PC-3 (cell line): ENCODE measurements at regions not wholly inside any gene's neighbourhood (a gene's known extent, or its start where the extent isn't known, plus 50 kb on each side); places are given as distances from the start of the nearest gene placed in this dataset.

Source experiments
- ATAC-seq: fragments of 200-7000 bp; cut with Tn5 transposase; 2 replicates; pipeline ENCODE4 v1.9.1; 2020; ENCODE audit warnings: mild to moderate bottlenecking, moderate library complexity
- BruUV-seq: library from RNA; stranded (reverse); fragments of 400-500 nt; replicated peaks from 2 replicates; lab custom pipeline; 2021; lab: Mats Ljungman, UMichigan
- CTCF ChIA-PET: fragments of 300-600 bp; sonication (Branson Sonifier 250); formaldehyde crosslinking; loops from one replicate; lab custom pipeline; 2022; ENCODE audit warnings: antibody characterized with exemption; lab: Charles Lee
- POLR2A ChIA-PET: fragments of 300-600 bp; sonication (Branson Sonifier 250); formaldehyde crosslinking; loops from one replicate; lab custom pipeline; 2022; ENCODE audit warnings: antibody characterized with exemption; ENCODE audit not compliant: unreplicated experiment; lab: Charles Lee
- DNase-seq: peaks from one replicate; pipeline ENCODE4 v3.0.0-alpha.2; 2015
- H2AFZ ChIP-seq: fragments of 300-600 bp; sonication (generic); 2 replicates; pipeline ENCODE4 v1.6.0; 2016; ENCODE audit warnings: antibody characterized with exemption, low read length
- H3F3A ChIP-seq: fragments of 300-600 bp; sonication (generic); one replicate; pipeline ENCODE4 v1.6.0; 2017; ENCODE audit warnings: antibody characterized with exemption, low read length, control low read depth, mild to moderate bottlenecking; ENCODE audit not compliant: unreplicated experiment
- H3K27ac ChIP-seq: fragments of 300-600 bp; sonication (generic); 2 replicates; pipeline ENCODE4 v1.5.1; 2016; ENCODE audit warnings: mild to moderate bottlenecking, low read length
- H3K27me3 ChIP-seq: fragments of 300-600 bp; sonication (generic); 2 replicates; pipeline ENCODE4 v1.6.1; 2016; ENCODE audit warnings: low read length, mixed read lengths
- H3K36me3 ChIP-seq: fragments of 300-600 bp; sonication (generic); 2 replicates; pipeline ENCODE4 v1.6.1; 2016; ENCODE audit warnings: low read depth, mixed run types, low read length, mixed read lengths
- H3K4me1 ChIP-seq: fragments of 300-600 bp; sonication (generic); 2 replicates; pipeline ENCODE4 v1.5.1; 2016; ENCODE audit warnings: low read length; ENCODE audit not compliant: insufficient read depth
- H3K4me2 ChIP-seq: fragments of 300-600 bp; sonication (generic); 2 replicates; pipeline ENCODE4 v1.6.0; 2016; ENCODE audit warnings: low read length
- H3K4me3 ChIP-seq: fragments of 300-600 bp; sonication (generic); 2 replicates; pipeline ENCODE4 v1.5.1; 2016; ENCODE audit warnings: mild to moderate bottlenecking, low read length, mixed read lengths
- H3K79me2 ChIP-seq: fragments of 300-600 bp; sonication (generic); 2 replicates; pipeline ENCODE4 v1.6.1; 2017; ENCODE audit warnings: low read length, mixed read lengths
- H3K9ac ChIP-seq: fragments of 300-600 bp; sonication (generic); 2 replicates; pipeline ENCODE4 v1.6.0; 2016; ENCODE audit warnings: mild to moderate bottlenecking, low read length
- H3K9me2 ChIP-seq: fragments of 300-600 bp; sonication (generic); replicated peaks from 2 replicates; pipeline ENCODE4 v1.6.1; 2016; ENCODE audit warnings: mixed run types, low read length, mixed read lengths
- H3K9me3 ChIP-seq: fragments of 300-600 bp; sonication (generic); 2 replicates; pipeline ENCODE4 v1.6.1; 2016; ENCODE audit warnings: low read length, mixed read lengths
- H4K20me1 ChIP-seq: fragments of 300-600 bp; sonication (generic); 2 replicates; pipeline ENCODE4 v1.6.1; 2016; ENCODE audit warnings: low read length, mixed read lengths
- EZH2 ChIP-seq: fragments of 300-600 bp; sonication (generic); IDR thresholded peaks from one replicate; pipeline ENCODE4 v1.6.1; 2017; ENCODE audit warnings: antibody characterized with exemption, mild to moderate bottlenecking, low read length; ENCODE audit not compliant: unreplicated experiment
- EZH2phosphoT487 ChIP-seq: fragments of 300-600 bp; sonication (generic); IDR thresholded peaks from 2 replicates; pipeline ENCODE4 v1.6.1; 2018; ENCODE audit warnings: mild to moderate bottlenecking, antibody characterized with exemption, low read length, borderline replicate concordance
- intact Hi-C: fragments of 100-400 bp; cut with micrococcal nuclease; formaldehyde crosslinking; loops from 2 replicates; pipeline ENCODE4 v1.9.0; 2023
- TF ChIP-seq, protein P1 (sequence below): fragments of 300-600 bp; sonication (generic); conservative IDR thresholded peaks from 2 replicates; pipeline ENCODE4 v1.5.1; 2017; ENCODE audit warnings: antibody characterized with exemption, low read depth, mild to moderate bottlenecking, low read length

DNA sequence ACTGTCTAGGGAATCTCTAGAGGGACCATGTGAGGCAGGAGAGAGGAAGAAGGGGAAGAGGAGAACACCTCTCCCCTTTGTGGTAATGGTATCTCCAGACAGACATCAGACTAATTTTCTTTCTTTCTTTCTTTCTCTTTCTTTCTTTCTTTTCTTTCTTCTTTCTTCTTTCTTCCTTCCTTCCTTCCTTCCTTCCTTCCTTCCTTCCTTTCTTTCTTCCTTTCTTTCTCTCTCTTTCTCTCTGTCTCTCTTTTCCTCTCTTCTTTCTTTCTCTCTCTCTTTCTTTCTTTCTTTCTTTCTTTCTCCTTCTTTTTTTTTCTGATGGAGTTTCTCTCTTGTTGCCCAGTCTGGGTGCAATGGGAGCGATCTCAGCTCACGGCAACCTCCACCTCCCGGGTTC is 73.2 kb upstream of the PAX2 start:
- DNase-seq (no peak), ATAC-seq (no peak)
- ChIA-PET CTCF (no interaction called here), POLR2A (no interaction called here)
- Histone ChIP-seq H3K27me3 (peaks cover 38% of the 10 kb centered on the region), H3K79me2 (no peaks in the 10 kb centered on the region), H3K4me3 (no peak overlapping the region), H4K20me1 (no peaks in the 10 kb centered on the region), H2AFZ (no peak overlapping the region), H3F3A (no peaks in the 10 kb centered on the region), H3K27ac (no peak overlapping the region), H3K9ac (no peak overlapping the region), H3K9me2 (no peaks in the 10 kb centered on the region), H3K4me2 (no peak overlapping the region), H3K9me3 (no peaks in the 10 kb centered on the region), H3K4me1 (no peaks in the 10 kb centered on the region), H3K36me3 (no peaks in the 10 kb centered on the region)
- intact Hi-C loops, result no loop called here
- TF ChIP-seq EZH2 (no peak), EZH2phosphoT487 (no peak)
- TF ChIP-seq, protein P1, sequence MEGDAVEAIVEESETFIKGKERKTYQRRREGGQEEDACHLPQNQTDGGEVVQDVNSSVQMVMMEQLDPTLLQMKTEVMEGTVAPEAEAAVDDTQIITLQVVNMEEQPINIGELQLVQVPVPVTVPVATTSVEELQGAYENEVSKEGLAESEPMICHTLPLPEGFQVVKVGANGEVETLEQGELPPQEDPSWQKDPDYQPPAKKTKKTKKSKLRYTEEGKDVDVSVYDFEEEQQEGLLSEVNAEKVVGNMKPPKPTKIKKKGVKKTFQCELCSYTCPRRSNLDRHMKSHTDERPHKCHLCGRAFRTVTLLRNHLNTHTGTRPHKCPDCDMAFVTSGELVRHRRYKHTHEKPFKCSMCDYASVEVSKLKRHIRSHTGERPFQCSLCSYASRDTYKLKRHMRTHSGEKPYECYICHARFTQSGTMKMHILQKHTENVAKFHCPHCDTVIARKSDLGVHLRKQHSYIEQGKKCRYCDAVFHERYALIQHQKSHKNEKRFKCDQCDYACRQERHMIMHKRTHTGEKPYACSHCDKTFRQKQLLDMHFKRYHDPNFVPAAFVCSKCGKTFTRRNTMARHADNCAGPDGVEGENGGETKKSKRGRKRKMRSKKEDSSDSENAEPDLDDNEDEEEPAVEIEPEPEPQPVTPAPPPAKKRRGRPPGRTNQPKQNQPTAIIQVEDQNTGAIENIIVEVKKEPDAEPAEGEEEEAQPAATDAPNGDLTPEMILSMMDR, result no peak
- no TSS peak for BruUV-seq

DNA sequence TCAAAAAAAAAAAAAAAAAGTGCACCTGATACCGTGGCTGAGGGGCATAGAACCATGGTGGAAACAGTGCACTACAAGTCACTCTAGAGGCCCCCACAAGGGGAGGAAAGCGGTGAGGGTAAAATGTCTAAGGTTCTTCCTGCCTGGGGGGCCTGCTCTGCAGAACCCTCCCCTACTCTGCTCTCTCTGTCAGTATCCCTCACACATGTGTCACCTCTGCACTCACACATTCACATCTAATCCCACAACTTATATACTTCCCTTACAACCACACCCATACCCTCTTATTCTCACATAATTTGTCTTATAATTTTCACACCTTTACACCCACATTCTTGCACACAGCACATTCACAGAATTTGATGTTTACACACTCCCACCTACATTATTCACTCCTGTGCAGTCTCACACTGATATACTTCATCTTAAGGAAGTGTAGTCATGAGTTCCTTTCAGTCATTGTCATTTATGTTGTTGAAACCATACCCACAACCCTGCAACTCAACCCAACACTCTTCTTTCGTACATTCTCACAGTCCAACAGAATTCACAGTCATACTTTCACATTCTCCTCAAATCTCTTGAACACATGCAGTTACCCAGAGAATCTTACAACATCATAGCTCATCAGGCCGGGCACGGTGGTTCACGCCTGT is 68.0 kb upstream of the PAX2 start:
- Histone ChIP-seq H3K9me2 (no peaks in the 10 kb centered on the region), H3K27me3 (peaks cover 37% of the 10 kb centered on the region), H3K27ac (no peak overlapping the region), H3K4me1 (no peaks in the 10 kb centered on the region), H3F3A (no peaks in the 10 kb centered on the region), H3K79me2 (no peaks in the 10 kb centered on the region), H3K4me2 (no peak overlapping the region), H3K4me3 (no peak overlapping the region), H3K9ac (no peak overlapping the region), H3K9me3 (no peaks in the 10 kb centered on the region), H2AFZ (no peak overlapping the region), H4K20me1 (no peaks in the 10 kb centered on the region), H3K36me3 (no peaks in the 10 kb centered on the region)
- TF ChIP-seq EZH2phosphoT487, result no peak
- no peak for TF ChIP-seq EZH2
- ChIA-PET POLR2A (no interaction called here), CTCF (no interaction called here)
- DNase-seq (no peak), ATAC-seq (no peak)
- intact Hi-C loops, result no loop called here
- BruUV-seq, result no TSS peak

DNA sequence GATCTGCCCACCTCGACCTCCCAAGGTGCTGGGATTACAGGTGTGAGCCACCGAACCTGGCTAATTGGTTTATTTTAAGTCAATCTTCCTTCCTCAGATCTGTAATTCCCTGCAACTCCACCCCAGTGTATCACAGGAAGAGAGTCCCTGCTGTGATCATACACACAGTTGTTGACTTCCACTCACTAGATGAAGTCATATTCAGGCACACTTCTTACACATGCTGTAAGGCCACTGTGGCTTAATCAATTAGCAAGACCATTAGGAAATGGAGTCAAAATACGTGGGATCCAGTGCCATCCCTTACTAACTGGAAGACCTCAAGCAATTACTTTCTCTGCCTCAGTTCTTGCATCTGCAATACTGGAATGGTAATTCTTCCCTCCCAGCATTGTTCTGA is 66.1 kb upstream of the PAX2 start:
- H3K27ac ChIP-seq, result no peak overlapping the region
- H3F3A ChIP-seq, result no peaks in the 10 kb centered on the region
- no peaks in the 10 kb centered on the region for H3K9me2 ChIP-seq
- POLR2A ChIA-PET, result no interaction called here
- no peaks in the 10 kb centered on the region for H3K4me1 ChIP-seq
- H3K79me2 ChIP-seq, result no peaks in the 10 kb centered on the region
- no peak overlapping the region for H3K4me2 ChIP-seq
- intact Hi-C loops, result no loop called here
- TF ChIP-seq EZH2 (no peak), EZH2phosphoT487 (no peak)
- TF ChIP-seq, protein P1, result no peak
- H4K20me1 ChIP-seq, result no peaks in the 10 kb centered on the region
- ATAC-seq, result no peak
- H3K9me3 ChIP-seq, result no peaks in the 10 kb centered on the region
- H2AFZ ChIP-seq, result no peak overlapping the region
- no peak for DNase-seq
- CTCF ChIA-PET, result no interaction called here
- no peak overlapping the region for H3K9ac ChIP-seq
- no peaks in the 10 kb centered on the region for H3K36me3 ChIP-seq
- BruUV-seq, result no TSS peak
- peaks cover 48% of the 10 kb centered on the region for H3K27me3 ChIP-seq
- no peak overlapping the region for H3K4me3 ChIP-seq
